Bronchial epithelial cell (primary cell): ENCODE measurements at regions not wholly inside any gene's neighbourhood (a gene's known extent, or its start where the extent isn't known, plus 50 kb on each side); places are given as distances from the start of the nearest gene placed in this dataset.

Experiments used
- DNase-seq: peaks from one replicate; pipeline ENCODE4 v3.0.0-alpha.2; 2010; ENCODE audit warnings: low read depth
- FAIRE-seq: peaks from 2 replicates; lab custom pipeline; 2011; peaks lifted over from hg19 to GRCh38; lab: Jason Lieb, UNC
- H3K27me3 ChIP-seq: 2 replicates; pipeline ENCODE4 v1.5.1; 2011; ENCODE audit warnings: low read length; ENCODE audit not compliant: control insufficient read depth, insufficient read depth
- H3K36me3 ChIP-seq: 2 replicates; pipeline ENCODE4 v1.5.1; 2011; ENCODE audit warnings: low read length; ENCODE audit not compliant: control insufficient read depth, insufficient read depth
- H3K4me3 ChIP-seq: 2 replicates; pipeline ENCODE4 v1.5.1; 2011; ENCODE audit warnings: mild to moderate bottlenecking, low read depth, low read length, control low read depth
- CTCF ChIP-seq: IDR thresholded peaks from 2 replicates; pipeline ENCODE4 v1.5.1; 2011; ENCODE audit warnings: mild to moderate bottlenecking, moderate library complexity, low read length, control low read depth, inconsistent platforms; ENCODE audit not compliant: insufficient read depth, severe bottlenecking

GRCh38 chr10:120996456-120997034 is 145.4 kb downstream of the WDR11 start:
- Histone ChIP-seq H3K36me3 (no peaks in the 10 kb centered on the region), H3K27me3 (peaks cover 8% of the 10 kb centered on the region), H3K4me3 (no peak overlapping the region)
- DNase-seq (no peak), FAIRE-seq (no peak)
- TF ChIP-seq CTCF = no peak

GRCh38 chr10:120997313-120997712 is 146.2 kb downstream of the WDR11 start:
- FAIRE-seq (no peak), DNase-seq (no peak)
- peaks cover 10% of the 10 kb centered on the region for H3K27me3 ChIP-seq
- TF ChIP-seq CTCF = no peak
- no peaks in the 10 kb centered on the region for H3K36me3 ChIP-seq
- no peak overlapping the region for H3K4me3 ChIP-seq

- Histone ChIP-seq H3K4me3 (no peak overlapping the region), H3K27me3 (peaks cover 10% of the 10 kb centered on the region), H3K36me3 (no peaks in the 10 kb centered on the region)
- DNase-seq = no peak
- FAIRE-seq = no peak
- no peak for TF ChIP-seq CTCF
Observed at GRCh38 chr10:120997756-120998155, 146.6 kb downstream of the WDR11 start.

GRCh38 chr10:120998251-120998650 is 147.1 kb downstream of the WDR11 start:
- Histone ChIP-seq H3K27me3 (peaks cover 10% of the 10 kb centered on the region), H3K36me3 (no peaks in the 10 kb centered on the region), H3K4me3 (no peak overlapping the region)
- no peak for FAIRE-seq
- no peak for TF ChIP-seq CTCF
- no peak for DNase-seq

GRCh38 chr10:120998782-120999285 is 147.7 kb downstream of the WDR11 start:
- Histone ChIP-seq H3K36me3 (no peaks in the 10 kb centered on the region), H3K27me3 (peaks cover 10% of the 10 kb centered on the region), H3K4me3 (no peak overlapping the region)
- FAIRE-seq = no peak
- no peak for DNase-seq
- TF ChIP-seq CTCF = no peak

- no peak for FAIRE-seq
Observed at GRCh38 chr10:120999868-121000267, 148.7 kb downstream of the WDR11 start.

More at GRCh38 chr10:120999868-121000267, 148.7 kb downstream of the WDR11 start:
- Histone ChIP-seq H3K4me3 (no peak overlapping the region), H3K36me3 (no peaks in the 10 kb centered on the region), H3K27me3 (peaks cover 10% of the 10 kb centered on the region)
- TF ChIP-seq CTCF = no peak
- no peak for DNase-seq
